Keratinocyte (primary cell): ENCODE measurements at regions not wholly inside any gene's neighbourhood (a gene's known extent, or its start where the extent isn't known, plus 50 kb on each side); places are given as distances from the start of the nearest gene placed in this dataset.

Source experiments
- DNase-seq: peaks from one replicate; pipeline ENCODE4 v3.0.0-alpha.2; 2011; ENCODE audit warnings: low read depth, missing footprints, low spot score
- FAIRE-seq: peaks from 2 replicates; lab custom pipeline; 2011; peaks lifted over from hg19 to GRCh38; lab: Jason Lieb, UNC
- H2AFZ ChIP-seq: 2 replicates; pipeline ENCODE4 v1.6.0; 2012; ENCODE audit warnings: low read length, control low read depth, inconsistent platforms; ENCODE audit not compliant: control insufficient read depth
- H3K27ac ChIP-seq: 2 replicates; pipeline ENCODE4 v1.5.1; 2011; ENCODE audit warnings: low read length; ENCODE audit not compliant: control insufficient read depth, insufficient read depth
- H3K27me3 ChIP-seq: 3 replicates; pipeline ENCODE4 v1.6.0; 2011; ENCODE audit warnings: low read length; ENCODE audit not compliant: control insufficient read depth, insufficient read depth; ENCODE audit errors: extremely low read depth
- H3K36me3 ChIP-seq, 2 experiments: 2 replicates in 1 of 2; 3 replicates in 1 of 2; pipeline ENCODE4 v1.5.1; 2011; ENCODE audit warnings: low read length in 2 of 2, mild to moderate bottlenecking in 1 of 2; ENCODE audit not compliant: control insufficient read depth in 2 of 2, insufficient read depth in 2 of 2; ENCODE audit errors: extremely low read depth in 1 of 2
- H3K4me1 ChIP-seq: 3 replicates; pipeline ENCODE4 v1.5.1; 2011; ENCODE audit warnings: low read length; ENCODE audit not compliant: control insufficient read depth, insufficient read depth; ENCODE audit errors: extremely low read depth
- H3K4me2 ChIP-seq: 3 replicates; pipeline ENCODE4 v1.6.0; 2011; ENCODE audit warnings: low read depth, low read length; ENCODE audit not compliant: control insufficient read depth, insufficient read depth; ENCODE audit errors: extremely low read depth
- H3K4me3 ChIP-seq, 3 experiments: fragments of 200-600 bp in 1 of 3; sonication (generic) in 1 of 3; 2 replicates in 2 of 3; 3 replicates in 1 of 3; pipeline ENCODE4 v1.5.1; 2011 to 2016; ENCODE audit warnings: low read length in 3 of 3, mild to moderate bottlenecking in 3 of 3, control low read depth in 2 of 3, inconsistent platforms in 1 of 3, low read depth in 1 of 3, mixed read lengths in 1 of 3, mixed run types in 1 of 3, moderate library complexity in 1 of 3; ENCODE audit not compliant: control insufficient read depth in 2 of 3, insufficient read depth in 2 of 3; ENCODE audit errors: extremely low read depth in 1 of 3
- H3K79me2 ChIP-seq: 2 replicates; pipeline ENCODE4 v1.6.0; 2012; ENCODE audit warnings: low read length; ENCODE audit not compliant: control insufficient read depth, insufficient read depth
- H3K9ac ChIP-seq: 3 replicates; pipeline ENCODE4 v1.6.0; 2011; ENCODE audit warnings: low read length; ENCODE audit not compliant: control insufficient read depth, insufficient read depth; ENCODE audit errors: extremely low read depth
- H3K9me1 ChIP-seq: 3 replicates; pipeline ENCODE4 v1.6.0; 2011; ENCODE audit warnings: low read length; ENCODE audit not compliant: control insufficient read depth, insufficient read depth; ENCODE audit errors: extremely low read depth
- H3K9me3 ChIP-seq: 2 replicates; pipeline ENCODE4 v1.5.1; 2012; ENCODE audit warnings: low read depth, low read length; ENCODE audit not compliant: control insufficient read depth
- H4K20me1 ChIP-seq: 3 replicates; pipeline ENCODE4 v1.6.0; 2011; ENCODE audit warnings: low read length; ENCODE audit not compliant: control insufficient read depth, insufficient read depth; ENCODE audit errors: extremely low read depth
- EZH2 ChIP-seq: IDR thresholded peaks from one replicate; pipeline ENCODE4 v1.6.1; 2012; ENCODE audit warnings: inconsistent platforms, mild to moderate bottlenecking, low read length, moderate library complexity
- dilution Hi-C: fragments of 300-500 bp; cut with MboI; formaldehyde crosslinking; loops from one replicate; pipeline ENCODE4 v1.7.0; 2020; ENCODE audit warnings: low sequenced_read_pairs; ENCODE audit not compliant: extremely low pct_ligation_motif_present
- TF ChIP-seq, protein P1 (sequence below), 3 experiments: IDR thresholded peaks in 1 of 3; conservative IDR thresholded peaks in 1 of 3; optimal IDR thresholded peaks in 1 of 3; 2 replicates in 2 of 3; 3 replicates in 1 of 3; pipeline versions ENCODE3 to v1.5.1; 2011; ENCODE audit warnings: low read length in 3 of 3, mild to moderate bottlenecking in 3 of 3, moderate library complexity in 2 of 3, control low read depth in 1 of 3, inconsistent platforms in 1 of 3; ENCODE audit not compliant: insufficient read depth in 2 of 3; ENCODE audit errors: extremely low read depth in 1 of 3

DNA sequence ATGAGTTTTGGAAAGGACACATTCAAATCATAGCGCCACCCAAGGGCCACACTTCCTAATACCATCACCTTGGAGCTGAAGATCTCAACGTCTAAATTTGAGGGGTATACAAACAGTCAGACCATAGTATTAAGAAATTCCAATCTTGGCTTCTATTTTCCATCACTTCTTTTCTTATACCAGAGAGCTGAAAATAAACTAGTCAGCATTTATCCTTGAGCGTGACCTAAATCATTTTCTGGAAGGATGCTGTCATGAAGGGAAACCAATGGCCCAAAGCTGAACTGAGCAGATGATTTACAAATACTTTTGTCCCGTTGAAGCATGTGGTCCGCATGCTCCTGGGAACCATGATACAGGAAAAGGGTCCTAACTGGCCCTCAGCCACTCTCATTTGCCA, 921.9 kb downstream of the CCSER2 start:
- FAIRE-seq (no peak), DNase-seq (no peak)
- H3K9me3 ChIP-seq = no peaks in the 10 kb centered on the region
- no peaks in the 10 kb centered on the region for H3K4me1 ChIP-seq
- no peak overlapping the region for H3K27ac ChIP-seq
- no peaks in the 10 kb centered on the region for H3K36me3 ChIP-seq
- no peaks in the 10 kb centered on the region for H3K79me2 ChIP-seq
- H3K9ac ChIP-seq = no peak overlapping the region
- H3K27me3 ChIP-seq = no peaks in the 10 kb centered on the region
- H3K4me2 ChIP-seq = no peak overlapping the region
- H4K20me1 ChIP-seq = no peaks in the 10 kb centered on the region
- H3K4me3 ChIP-seq = no peak overlapping the region
- dilution Hi-C loops = no loop called here
- no peak overlapping the region for H2AFZ ChIP-seq
- TF ChIP-seq, protein P1, sequence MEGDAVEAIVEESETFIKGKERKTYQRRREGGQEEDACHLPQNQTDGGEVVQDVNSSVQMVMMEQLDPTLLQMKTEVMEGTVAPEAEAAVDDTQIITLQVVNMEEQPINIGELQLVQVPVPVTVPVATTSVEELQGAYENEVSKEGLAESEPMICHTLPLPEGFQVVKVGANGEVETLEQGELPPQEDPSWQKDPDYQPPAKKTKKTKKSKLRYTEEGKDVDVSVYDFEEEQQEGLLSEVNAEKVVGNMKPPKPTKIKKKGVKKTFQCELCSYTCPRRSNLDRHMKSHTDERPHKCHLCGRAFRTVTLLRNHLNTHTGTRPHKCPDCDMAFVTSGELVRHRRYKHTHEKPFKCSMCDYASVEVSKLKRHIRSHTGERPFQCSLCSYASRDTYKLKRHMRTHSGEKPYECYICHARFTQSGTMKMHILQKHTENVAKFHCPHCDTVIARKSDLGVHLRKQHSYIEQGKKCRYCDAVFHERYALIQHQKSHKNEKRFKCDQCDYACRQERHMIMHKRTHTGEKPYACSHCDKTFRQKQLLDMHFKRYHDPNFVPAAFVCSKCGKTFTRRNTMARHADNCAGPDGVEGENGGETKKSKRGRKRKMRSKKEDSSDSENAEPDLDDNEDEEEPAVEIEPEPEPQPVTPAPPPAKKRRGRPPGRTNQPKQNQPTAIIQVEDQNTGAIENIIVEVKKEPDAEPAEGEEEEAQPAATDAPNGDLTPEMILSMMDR (optimal IDR thresholded peaks at IDR 0.05 in 1 of 3, IDR thresholded peaks at IDR 0.05 in 1 of 3, conservative IDR thresholded peaks at IDR 0.05 in 1 of 3; ENCODE audit: extremely low read depth in 1 of 3, insufficient read depth in 2 of 3, low read length in 3 of 3) = no peak
- TF ChIP-seq EZH2 = no peak
- no peaks in the 10 kb centered on the region for H3K9me1 ChIP-seq

DNA sequence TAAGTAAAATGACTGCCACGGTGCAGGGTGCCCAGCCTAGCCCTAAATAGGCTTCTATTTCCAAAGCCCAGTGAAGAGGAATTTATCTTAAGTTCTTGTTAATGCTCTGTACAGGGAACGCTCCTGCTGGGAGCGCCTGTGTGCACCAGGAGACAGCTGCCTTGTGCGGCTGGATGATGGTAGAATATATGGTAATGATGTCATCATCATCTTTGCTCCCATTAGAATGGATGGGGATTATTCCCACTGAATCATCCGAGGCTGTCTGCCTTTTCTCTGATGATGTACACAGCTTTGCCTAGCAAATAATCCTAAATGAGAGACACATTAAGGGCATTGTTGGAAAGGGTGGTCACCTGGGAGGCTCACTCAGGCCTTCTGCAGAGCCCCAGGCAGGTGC, 928.1 kb downstream of the CCSER2 start:
- no peaks in the 10 kb centered on the region for H3K9me3 ChIP-seq
- dilution Hi-C loops = no loop called here
- DNase-seq (no peak), FAIRE-seq (no peak)
- no peak overlapping the region for H2AFZ ChIP-seq
- H3K36me3 ChIP-seq = no peaks in the 10 kb centered on the region
- no peaks in the 10 kb centered on the region for H3K79me2 ChIP-seq
- TF ChIP-seq EZH2 = no peak
- TF ChIP-seq, protein P1 (optimal IDR thresholded peaks at IDR 0.05 in 1 of 3, IDR thresholded peaks at IDR 0.05 in 1 of 3, conservative IDR thresholded peaks at IDR 0.05 in 1 of 3; ENCODE audit: extremely low read depth in 1 of 3, insufficient read depth in 2 of 3, low read length in 3 of 3) = no peak
- no peaks in the 10 kb centered on the region for H4K20me1 ChIP-seq
- H3K9ac ChIP-seq = no peak overlapping the region
- H3K27ac ChIP-seq = no peak overlapping the region
- H3K4me3 ChIP-seq = no peak overlapping the region
- H3K4me2 ChIP-seq = no peak overlapping the region
- no peaks in the 10 kb centered on the region for H3K9me1 ChIP-seq
- no peaks in the 10 kb centered on the region for H3K4me1 ChIP-seq
- H3K27me3 ChIP-seq = no peaks in the 10 kb centered on the region
